ENCODE measurements at regions not wholly inside any gene's neighbourhood (a gene's known extent, or its start where the extent isn't known, plus 50 kb on each side); places are given as distances from the start of the nearest gene placed in this dataset.

DNA sequence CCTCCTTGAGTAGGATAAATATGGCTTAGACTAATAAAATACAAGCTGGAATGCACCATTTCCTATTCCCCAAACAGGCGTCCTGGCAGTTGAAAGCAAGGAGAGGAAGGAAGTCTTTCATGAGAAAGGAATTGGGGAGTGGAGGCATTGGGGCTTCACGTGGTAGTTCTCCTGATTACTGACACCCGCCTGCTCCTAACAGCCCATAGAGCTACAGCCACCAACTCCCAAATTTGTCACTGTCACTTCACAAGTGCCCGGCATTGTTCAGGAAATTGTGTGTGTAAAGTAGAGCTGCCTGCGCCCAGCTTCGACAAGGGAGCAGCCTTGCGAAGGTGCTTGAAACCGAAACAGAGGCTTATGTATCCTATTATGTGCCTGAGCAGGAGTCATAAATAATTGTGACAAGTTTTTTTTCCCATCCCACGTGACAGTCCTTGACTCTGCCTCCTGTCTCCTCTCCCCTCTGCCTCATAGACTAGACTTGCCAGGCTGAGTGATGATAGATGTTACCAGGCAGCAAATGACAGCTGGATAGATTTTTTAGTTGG lies 301.7 kb upstream of the ZFP64 start:
- DNase-seq (ENCODE audit: low read depth), result no peak

DNA sequence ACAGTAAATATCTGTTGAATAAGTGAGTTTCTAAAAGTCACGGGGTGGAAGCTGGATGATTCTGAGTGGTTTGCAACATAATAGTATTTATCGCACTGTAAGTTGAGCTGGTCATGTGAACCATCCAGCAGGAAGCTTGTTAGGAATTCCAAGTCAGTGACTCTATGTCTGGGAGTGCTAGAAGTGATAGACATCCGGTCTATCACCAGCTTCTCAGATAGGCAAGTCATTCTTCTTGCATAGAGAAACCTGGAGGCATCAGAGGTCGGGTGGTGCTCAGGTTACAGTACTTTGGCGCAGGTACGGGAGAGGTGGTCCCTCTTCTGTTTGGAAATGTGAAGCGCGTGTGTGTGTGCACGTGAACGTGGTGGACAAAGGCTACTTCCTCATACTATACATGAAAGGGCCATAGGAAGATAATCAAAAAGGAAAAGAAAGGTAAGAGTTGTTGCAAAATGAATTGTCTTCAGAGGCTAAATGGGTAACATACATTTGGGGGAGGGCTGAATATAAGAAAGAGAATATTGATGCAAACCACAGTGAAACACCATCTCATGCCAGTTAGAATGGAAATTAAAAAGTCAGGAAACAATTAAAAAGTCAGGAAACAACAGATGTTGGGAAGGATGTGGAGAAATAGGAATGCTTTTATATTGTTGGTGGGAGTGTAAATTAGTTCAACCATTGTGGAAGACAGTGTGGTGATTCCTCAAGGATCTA lies 299.3 kb upstream of the ZFP64 start:
- DNase-seq (ENCODE audit: low read depth), result no peak

DNA sequence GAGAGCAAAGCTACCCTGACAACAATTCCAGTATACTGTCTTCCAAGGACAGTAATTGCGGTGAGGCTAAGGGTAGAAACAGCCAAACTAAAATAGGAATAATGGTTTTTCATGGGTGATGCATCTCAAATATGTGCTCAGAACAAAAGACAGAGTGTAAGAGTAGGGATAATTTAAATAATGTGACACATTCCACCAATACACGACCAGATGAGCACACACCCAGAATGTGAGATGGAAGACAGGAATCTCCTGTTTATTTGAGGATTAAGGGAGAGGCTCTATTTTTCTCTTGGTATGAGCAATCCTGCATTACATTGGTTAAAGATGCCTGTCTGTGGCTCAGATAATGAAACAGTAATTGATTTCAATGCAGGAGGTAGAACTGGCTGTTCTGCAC lies 292.9 kb upstream of the ZFP64 start:
- DNase-seq (ENCODE audit: low read depth), result no peak

DNA sequence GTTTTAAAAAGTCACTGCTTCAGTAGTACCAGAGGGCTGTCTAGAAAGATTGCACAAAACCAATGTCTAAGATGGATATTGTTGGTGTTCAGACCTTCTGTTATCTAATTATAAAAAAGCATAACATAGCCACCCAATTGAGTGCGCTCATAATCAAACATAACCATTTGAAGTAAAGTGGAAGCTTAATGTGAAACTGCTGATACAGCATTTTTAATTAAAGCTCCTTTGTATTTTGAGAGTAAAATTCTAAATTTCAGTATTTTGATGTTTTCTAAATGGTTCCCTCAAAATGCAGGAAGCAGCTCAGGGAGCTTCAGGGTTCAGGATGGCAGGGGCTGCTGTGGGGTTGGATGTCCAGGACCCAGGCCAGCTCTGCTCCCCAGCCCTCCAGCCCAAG lies 291.8 kb upstream of the ZFP64 start:
- no peak for DNase-seq (ENCODE audit: low read depth)

DNA sequence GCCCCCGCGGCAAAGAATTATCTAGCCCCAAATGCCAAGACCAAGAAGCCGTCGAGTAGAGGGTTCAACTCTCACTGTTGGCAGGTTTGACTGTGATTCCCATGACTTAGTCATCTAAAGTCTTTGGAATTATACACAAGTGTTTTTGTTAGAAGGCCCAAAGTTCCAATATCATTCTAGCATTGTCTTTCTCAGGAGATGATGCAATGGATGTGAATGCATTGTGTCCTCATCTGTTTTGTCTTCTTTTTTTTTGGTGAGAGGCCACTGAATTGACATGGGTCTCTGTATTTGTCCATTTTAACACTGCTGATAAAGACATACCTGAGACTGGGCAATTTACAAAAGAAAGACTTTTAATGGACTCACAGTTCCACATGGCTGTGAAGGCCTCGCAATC lies 290.5 kb upstream of the ZFP64 start:
- no peak for DNase-seq (ENCODE audit: low read depth)

DNA sequence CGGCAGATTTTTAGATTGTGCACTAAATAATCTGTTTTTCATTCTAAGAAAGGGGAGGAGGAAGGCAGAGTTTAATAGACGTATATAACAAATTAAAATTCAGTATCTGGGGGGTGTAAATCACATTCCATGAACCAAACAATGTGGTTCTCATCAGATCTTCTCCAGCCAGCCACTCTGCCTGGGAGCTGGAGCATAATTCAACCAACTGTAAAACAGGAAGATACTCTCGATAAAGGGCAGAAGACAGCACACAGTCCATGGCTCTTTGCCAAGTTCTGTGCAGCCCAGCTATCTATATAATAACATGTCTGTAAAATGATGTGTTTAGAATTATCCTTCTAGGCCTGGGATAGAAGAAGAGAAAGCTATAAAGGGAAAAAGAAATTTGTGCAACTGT lies 289.9 kb upstream of the ZFP64 start:
- no peak for DNase-seq (ENCODE audit: low read depth)

DNA sequence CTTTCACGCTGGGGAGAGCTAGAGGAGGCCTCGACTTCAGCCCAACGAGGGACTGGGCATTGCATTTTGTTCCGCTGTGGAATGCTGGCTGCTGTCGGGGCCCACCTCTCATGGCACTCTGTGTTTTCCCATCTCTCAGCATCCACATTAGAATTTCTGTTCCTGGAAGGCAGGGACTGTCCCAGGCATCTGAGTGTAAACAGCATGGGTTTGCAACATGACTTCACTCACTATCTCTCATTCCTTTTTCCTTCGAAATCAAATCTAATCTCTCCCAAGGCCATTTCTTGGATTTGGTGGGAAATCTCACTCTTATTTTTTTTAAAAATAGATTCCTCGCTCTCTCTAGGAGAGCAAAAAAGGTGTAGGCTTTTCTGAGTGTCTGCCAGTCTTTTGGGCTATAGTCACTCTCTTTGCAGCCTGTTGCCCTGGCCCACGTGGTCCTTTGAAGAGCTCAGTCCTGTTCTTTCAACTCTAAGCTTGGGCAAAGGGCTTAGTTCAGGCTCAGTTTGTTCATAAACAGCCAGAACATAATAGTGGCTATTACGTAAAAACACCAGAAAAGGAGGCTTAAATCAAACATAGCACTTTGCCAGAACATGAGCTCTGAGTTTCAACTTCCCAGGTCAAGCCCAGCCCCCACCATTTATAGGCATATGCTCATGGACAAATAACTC lies 284.6 kb upstream of the ZFP64 start:
- DNase-seq (ENCODE audit: low read depth), result no peak

DNA sequence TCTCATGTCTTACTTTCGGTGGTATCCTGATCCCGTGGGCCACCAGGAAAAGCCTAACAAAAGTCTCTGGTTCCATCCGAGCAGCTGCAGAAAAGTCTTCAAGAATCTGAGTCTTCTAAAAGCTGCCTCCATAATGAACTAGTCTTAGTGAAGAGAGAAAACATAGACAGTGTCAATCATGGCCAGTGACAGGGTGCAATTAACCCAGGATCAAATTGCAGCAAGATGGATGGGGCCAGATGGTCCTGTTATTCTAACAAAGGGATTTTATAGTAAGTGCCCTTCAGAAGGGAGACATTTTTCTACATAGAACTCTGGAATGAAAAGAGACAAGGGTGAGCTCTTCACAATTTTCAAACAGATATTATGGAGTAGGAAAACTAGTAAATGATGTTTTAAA lies 281.6 kb upstream of the ZFP64 start:
- no peak for DNase-seq (ENCODE audit: low read depth)

DNA sequence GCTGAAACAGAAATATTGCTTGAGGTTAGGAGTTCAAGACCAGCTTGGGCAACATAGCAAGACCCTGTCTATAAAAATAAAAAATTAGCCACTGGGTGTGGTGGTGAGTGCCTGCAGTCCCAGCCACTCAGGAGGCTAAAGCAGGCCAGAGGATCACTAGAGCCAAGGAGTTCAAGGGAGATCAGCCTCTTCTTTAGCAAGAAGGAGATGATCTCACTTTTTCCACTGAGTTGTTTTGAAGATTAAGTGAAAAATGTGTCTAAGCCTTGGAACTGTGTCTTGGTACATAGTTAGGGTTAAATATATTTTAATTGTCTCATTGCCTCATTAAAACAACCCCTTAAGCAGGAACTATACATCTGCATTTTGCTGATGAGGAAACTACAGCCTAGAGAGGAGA lies 279.0 kb upstream of the ZFP64 start:
- no peak for DNase-seq (ENCODE audit: low read depth)

DNA sequence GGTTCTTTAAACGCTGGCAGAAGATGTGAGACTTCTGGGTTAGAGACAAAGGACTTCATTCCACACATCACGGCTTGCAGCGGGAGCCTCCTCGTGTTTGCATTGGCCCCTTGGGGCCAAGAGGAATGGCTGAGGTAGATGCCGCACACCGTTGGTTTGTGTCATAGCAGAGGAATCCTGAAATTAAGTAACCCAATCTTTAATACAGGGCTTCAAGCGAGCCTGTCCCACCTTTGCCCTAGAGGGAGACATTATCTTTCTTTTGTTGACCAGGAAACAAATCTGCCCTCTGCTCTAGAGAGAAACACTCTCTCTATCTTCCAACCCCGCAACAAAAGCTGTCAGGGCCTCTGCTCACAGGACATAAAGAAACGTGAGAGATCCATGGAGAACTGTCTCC lies 277.5 kb upstream of the ZFP64 start:
- no peak for DNase-seq (ENCODE audit: low read depth)

DNA sequence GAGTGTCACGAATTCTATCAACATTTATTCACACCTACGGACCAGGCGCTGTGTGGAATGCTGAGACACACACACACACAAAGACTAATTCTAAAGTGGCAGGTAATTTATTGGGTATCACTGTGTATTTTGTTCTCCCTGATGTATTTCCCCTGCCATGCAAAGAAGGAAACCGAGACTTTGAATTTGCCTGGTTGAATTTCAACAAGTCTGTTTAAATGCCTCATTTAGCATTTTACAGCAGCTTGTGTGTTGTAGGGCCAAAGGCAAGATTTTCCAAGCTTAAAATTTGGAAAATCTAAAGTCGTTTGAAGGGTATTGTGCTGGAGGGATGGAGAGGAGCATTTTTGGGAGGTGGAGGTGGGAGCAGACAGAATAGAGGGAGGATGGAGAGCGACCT lies 274.4 kb upstream of the ZFP64 start:
- no peak for DNase-seq (ENCODE audit: low read depth)

DNA sequence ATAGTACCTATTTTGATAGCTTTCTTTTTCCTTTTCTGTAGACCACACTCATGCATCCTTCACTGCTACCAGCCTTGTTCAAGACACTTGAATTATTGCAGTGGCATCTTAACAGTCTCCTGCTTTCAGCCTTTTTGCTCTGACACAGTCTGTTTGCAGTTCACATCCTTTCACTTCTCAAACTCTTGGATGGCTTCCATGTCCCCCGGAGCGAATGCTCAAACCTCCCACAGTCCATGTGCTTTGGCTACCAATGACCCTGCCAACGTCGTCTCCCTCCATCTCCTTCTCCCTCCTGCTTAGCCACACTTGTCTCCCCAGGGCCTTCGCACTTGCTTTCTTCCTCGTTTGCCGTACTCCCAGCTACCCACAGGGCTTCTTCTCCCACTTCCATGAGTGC lies 270.0 kb upstream of the ZFP64 start:
- DNase-seq (ENCODE audit: low read depth), result no peak

DNA sequence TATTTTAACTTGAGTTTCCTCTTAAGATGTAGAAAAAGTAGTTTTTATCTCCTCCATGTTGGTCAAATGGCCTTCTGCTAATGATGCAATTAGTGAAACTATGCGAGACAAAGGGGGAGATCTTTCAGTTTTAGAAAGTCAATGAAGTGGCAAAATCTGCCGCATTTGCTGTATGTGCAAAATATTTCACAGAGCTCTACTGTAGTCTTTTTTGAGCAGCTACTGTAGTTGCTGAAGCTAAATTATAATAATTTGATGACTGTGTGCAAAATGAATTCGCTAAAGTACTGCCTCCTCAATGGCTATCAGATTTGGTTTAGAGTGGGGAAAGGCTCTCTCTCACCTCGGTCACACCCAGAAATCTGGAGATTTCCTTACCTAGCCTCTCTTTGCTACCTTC lies 267.6 kb upstream of the ZFP64 start:
- no peak for DNase-seq (ENCODE audit: low read depth)

DNA sequence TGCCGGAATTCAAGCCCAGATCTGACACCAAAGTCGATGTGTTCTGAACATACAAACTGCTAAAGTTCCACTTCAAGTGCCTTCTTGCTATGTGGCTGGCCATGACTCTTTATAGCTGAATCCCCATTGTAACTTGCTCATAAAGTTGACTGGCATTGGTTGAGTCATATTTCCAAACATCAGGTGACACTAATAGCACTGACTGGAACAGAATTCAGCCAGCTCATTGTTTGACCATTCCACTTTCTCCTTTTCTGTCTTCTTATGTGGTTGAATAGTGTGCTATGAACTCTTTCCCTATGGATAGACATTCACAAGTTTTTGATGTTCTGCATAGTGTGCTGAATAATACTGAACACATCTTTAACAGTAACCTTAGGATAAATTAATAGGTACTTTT lies 266.2 kb upstream of the ZFP64 start:
- DNase-seq (ENCODE audit: low read depth), result no peak

DNA sequence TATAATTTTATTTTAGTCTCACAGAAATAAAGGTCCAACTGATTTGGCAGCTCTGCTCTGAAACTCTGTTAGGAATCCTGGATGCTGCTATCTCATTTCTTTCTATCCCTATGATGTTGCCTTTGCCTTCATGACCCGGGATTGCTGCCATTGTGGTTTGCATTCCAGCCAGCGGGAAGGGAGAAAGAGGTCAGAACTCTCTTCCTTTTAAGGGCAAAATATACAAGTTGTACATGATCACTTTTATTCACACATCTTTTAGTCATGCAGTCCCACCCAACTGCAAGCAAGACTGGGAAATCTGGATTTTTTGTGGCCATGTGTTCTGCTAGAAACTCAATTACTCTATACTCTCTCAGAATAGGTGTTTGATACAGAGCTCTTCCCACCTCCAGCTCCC lies 263.1 kb upstream of the ZFP64 start:
- DNase-seq (ENCODE audit: low read depth), result no peak

DNA sequence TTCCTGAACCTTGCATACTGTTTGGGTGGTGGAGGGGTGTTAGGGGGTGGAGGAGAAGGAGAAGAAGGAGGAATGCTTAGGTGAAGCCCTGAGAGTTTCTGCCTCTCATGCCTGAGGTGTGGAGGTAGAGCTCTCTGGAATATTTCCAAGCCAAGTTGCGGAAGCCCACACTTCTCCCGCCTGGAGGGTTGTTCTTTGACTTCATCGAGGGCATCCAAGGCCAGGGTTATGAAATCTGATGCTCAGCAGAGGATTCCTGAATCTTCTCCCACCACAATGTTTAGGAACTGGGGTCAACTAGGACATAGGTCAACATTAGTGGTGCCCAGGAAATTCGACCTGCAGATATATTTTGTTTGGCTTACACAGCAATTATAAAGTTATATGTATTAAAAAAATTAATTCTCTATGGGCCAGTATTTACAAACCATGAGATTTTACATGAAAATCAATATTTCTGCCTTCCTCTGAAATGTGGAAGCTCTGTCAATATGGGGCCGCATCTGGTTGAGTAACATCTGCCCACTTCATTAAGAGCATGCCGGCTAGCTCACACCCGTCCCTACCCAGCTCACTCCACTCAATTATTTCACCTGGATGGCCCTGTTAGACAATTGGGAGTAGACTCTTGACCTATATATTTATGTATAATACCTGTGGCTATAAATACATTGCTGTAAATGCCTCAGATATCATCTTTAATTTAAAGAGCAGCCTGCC lies 257.1 kb upstream of the ZFP64 start:
- DNase-seq (ENCODE audit: low read depth), result no peak

DNA sequence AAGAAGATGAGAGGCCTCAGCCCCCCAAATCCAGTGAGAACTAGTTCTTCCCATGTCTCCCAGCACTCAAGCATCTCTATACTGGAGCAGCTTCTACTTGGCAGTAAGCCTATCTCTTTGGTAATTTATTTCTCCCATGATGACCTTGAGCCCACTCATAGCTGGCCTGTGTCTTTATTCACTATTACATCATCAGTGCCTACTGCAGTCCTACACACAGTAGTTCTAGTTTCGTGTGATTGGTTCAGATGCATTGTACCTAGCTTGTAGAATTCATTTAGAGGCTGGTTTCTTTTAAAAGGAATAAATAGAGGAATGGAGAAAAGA lies 255.6 kb upstream of the ZFP64 start:
- no peak for DNase-seq (ENCODE audit: low read depth)

DNA sequence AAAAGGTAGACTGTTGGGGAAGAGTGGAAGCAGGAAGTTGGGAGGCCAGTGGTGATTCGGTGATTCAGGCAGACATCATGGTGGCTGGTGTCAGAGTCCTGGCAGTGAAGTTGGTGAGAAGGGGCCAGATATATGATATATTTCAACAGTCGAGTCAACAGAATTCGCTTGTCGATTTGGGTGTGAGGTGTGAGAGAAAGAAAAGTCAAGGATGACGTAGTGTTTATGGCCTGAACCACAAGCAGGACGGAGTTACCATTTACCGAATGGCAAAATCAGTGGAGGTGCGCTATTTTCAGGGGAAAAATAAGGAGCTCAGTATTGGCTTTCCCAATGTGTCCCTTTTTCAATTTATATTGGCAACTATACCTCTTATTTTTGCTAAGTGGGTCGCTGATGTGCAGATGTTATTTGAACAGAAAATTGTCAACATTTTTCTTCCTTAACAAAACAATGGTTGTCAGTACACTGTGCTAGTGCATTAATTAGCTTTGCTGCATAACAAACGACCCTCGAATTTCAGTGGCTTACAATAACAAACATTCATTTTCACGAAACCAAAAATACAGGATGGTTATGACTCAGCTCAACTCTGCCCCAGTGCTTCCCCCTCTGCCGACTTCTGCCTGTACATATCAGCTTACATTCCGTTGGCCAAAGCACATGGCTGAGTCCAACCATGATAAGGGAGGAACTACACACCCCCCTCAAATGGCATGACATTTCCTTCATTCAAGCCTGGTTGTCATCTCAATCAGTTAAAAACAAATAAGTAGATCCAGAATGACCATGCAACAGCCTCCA lies 255.0 kb upstream of the ZFP64 start:
- no peak for DNase-seq (ENCODE audit: low read depth)

DNA sequence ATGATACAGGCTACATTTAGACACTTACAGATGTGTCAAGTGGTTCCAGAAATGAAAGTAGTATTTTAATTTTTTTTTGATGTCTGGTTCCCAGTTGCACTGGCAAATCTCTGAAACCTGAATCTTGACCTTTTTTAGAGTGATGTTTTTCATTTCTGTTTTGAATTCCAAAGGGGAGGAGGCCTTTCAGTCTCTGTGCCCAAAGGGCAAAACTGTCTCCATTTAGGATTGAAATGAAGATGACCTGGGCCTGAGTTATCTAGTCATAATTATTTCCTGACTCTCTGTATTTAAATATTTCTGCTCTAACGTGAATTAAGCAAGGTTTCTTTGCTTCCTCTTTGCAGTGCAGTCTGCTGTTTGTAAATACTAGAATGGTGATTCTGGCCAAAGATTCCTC lies 252.9 kb upstream of the ZFP64 start:
- no peak for DNase-seq (ENCODE audit: low read depth)

DNA sequence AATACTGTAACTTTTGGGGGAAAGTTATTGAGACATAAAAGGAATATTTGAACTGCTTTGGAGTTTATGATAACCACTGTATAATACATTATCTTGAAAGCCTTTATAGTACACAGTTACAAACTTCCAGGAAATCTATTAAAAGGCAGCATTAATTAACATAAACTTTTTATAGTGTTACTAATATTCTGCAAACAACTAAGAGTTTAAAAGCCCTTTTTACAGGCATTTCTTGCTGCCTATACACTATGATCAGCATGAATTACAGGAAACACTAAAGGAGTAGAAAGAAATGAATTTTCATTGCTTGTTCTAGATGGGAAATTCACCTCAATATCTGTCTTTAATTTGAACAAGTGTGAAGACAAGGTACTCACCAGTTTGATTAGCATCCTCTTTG lies 252.3 kb upstream of the ZFP64 start:
- no peak for DNase-seq (ENCODE audit: low read depth)

DNA sequence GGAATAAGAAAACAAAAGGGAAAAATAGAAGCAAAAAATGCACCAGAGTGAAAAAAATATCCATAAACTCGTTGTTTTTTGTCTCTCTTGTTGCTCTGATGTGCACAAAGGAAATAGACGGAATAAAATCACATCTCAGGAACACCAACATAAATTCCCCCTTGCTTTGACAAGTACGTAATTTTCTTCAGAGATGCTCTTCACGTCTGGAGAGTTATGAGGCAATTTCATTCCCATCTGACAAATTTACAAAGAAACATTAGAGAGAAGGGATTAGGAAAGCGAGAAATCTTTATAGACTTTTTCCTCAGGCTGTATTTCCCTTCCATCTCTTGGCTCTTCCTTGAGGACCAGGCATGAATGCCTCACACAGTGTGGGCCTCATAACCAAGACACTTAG lies 250.1 kb upstream of the ZFP64 start:
- no peak for DNase-seq (ENCODE audit: low read depth)

DNA sequence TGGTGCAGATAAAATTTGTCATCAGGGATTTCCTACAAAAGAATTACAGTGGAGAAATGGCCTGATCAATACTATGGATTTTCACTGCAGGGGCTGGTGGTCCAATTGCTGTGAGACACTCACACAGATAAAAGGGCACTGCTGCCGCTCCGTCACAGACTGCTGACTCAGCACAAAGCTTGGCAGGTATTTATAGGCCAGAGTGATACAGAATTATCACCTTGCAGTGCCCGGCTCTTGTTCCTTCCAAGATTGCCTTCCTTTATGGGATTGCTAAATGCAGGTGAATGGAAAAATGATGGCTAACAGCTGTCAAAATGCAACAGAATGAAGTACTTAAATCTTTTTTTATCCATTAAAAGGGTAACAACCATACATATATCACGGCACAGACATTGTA lies 247.8 kb upstream of the ZFP64 start:
- DNase-seq (ENCODE audit: low read depth), result no peak

All from stimulated activated CD8-positive, alpha-beta memory T cell treated with anti-CD3 and anti-CD28 coated beads, Interleukin-15, amount 100 ng/mL, for 1 hour (primary cell).